ENCODE measurements at regions not wholly inside any gene's neighbourhood (a gene's known extent, or its start where the extent isn't known, plus 50 kb on each side); places are given as distances from the start of the nearest gene placed in this dataset.
A peak's percentile ranks its signal among the peaks of the same experiment; 100 is the strongest.

DNA sequence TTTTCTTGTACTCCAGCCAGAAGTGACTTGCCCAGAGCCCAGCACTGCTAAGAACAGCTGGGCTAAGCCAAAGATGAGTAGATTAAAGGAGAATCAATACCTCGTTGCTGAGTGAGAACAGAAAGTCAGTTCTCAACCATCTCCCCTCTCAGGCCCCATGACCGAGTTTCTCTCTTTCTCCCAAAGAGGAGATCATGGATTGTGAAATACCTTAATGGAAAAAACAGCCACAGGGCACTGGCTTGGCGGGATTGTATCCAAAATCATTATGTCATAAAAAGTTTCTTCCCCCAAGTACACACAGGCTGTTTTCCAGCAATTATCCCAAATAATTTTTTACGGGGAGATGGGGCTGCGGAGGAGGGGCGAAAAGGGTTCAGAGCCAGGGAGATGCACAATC is 111.8 kb upstream of the TMEM45B start:
- H3K27me3 ChIP-seq: no peaks in the 10 kb centered on the region
- WGBS, 2 donors: 74 to 76% methylated on average over 6 of the region's 6 CpGs
- no peaks in the 10 kb centered on the region for H3K36me3 ChIP-seq (ENCODE audit: low read depth, missing control alignments)
- no peaks in the 10 kb centered on the region for H3K9me3 ChIP-seq
- no peaks in the 10 kb centered on the region for H3K4me1 ChIP-seq
- DNase-seq: no peak
- intact Hi-C loops (cut with DNase I; ENCODE audit: low total_unique reads): no loop called here
- H3K4me3 ChIP-seq: no peak overlapping the region
- H3K27ac ChIP-seq: no peak overlapping the region
- TF ChIP-seq, protein P1, sequence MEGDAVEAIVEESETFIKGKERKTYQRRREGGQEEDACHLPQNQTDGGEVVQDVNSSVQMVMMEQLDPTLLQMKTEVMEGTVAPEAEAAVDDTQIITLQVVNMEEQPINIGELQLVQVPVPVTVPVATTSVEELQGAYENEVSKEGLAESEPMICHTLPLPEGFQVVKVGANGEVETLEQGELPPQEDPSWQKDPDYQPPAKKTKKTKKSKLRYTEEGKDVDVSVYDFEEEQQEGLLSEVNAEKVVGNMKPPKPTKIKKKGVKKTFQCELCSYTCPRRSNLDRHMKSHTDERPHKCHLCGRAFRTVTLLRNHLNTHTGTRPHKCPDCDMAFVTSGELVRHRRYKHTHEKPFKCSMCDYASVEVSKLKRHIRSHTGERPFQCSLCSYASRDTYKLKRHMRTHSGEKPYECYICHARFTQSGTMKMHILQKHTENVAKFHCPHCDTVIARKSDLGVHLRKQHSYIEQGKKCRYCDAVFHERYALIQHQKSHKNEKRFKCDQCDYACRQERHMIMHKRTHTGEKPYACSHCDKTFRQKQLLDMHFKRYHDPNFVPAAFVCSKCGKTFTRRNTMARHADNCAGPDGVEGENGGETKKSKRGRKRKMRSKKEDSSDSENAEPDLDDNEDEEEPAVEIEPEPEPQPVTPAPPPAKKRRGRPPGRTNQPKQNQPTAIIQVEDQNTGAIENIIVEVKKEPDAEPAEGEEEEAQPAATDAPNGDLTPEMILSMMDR (IDR thresholded peaks at IDR 0.05): no peak
- TF ChIP-seq POLR2A (IDR thresholded peaks at IDR 0.05): no peak

DNA sequence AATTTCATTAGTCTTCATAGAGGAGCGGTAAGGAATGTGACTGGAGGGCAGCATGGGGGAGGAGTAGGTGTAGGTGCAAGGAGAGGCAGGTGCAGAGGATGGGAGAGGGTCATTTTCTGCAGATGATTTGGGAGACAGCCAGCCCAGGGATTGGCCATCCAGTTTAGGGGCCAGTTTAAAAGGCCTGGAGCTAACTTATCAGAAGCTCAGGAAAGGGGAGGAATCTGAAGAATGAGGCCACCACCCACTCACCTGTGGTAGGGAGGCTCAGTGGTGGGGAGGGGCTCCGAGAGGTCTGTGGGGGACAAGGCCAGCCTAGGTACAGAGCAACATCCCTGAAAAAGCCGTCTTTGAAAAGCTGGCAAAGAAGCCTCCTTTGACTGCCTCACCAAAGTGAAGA is 110.8 kb upstream of the TMEM45B start:
- H3K27me3 ChIP-seq: no peaks in the 10 kb centered on the region
- intact Hi-C loops (cut with DNase I; ENCODE audit: low total_unique reads): no loop called here
- no peaks in the 10 kb centered on the region for H3K4me1 ChIP-seq
- WGBS, 2 donors: 79 to 85% methylated on average over 3 of the region's 3 CpGs
- no peak overlapping the region for H3K27ac ChIP-seq
- DNase-seq: no peak
- H3K9me3 ChIP-seq: no peaks in the 10 kb centered on the region
- TF ChIP-seq POLR2A (IDR thresholded peaks at IDR 0.05): no peak
- TF ChIP-seq, protein P1 (IDR thresholded peaks at IDR 0.05): no peak
- H3K36me3 ChIP-seq (ENCODE audit: low read depth, missing control alignments): no peaks in the 10 kb centered on the region
- no peak overlapping the region for H3K4me3 ChIP-seq

DNA sequence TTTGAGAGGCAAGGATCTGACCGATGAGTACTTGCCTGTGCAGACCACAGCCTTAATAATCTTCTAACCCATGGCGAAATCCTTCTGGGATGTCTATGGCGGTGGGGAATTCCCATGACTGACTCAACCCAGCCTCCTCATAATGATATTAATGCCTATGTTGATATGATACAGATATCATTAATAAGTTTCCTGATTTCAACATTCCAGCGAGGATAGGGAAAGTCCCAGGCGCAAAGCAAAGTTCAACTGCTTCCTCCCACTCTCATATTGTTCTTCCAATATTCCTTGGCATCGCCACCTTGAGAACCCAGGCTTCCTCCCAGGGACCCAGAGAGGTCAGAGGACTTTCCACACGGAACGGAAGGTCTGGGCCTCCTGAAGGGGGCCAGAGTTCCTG is 110.3 kb upstream of the TMEM45B start:
- H3K9me3 ChIP-seq: no peaks in the 10 kb centered on the region

DNA sequence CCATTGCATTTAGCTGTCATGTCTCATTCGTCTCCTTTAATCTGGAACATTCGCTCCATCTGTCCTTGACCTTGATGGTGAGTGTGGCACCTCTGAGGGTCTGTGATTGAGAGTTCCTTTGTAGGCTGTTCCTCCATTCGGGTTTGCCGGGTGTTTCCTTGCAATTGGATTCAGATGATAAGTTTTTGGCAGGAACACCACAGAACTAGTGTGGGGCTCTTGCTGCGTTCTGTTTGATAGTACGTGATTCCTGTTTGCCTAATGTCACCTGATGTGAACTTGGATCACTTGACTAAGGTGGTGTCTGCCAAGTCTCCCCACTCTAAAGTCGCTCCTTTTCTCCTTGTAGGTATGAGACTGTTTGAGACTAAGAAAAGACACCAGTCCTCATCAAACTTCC is 109.7 kb upstream of the TMEM45B start:
- intact Hi-C loops (cut with DNase I; ENCODE audit: low total_unique reads): no loop called here
- WGBS, 2 donors: 57 to 72% methylated on average over 7 of the region's 7 CpGs
- no peaks in the 10 kb centered on the region for H3K27me3 ChIP-seq
- DNase-seq: peak; percentile 6
- TF ChIP-seq, protein P1 (IDR thresholded peaks at IDR 0.05): no peak
- no peaks in the 10 kb centered on the region for H3K9me3 ChIP-seq
- no peak overlapping the region for H3K27ac ChIP-seq
- H3K36me3 ChIP-seq (ENCODE audit: low read depth, missing control alignments): no peaks in the 10 kb centered on the region
- no peak overlapping the region for H3K4me3 ChIP-seq
- H3K4me1 ChIP-seq: no peaks in the 10 kb centered on the region

More for the DNA sequence above, 110.3 kb upstream of the TMEM45B start:
- H3K4me1 ChIP-seq: no peaks in the 10 kb centered on the region
- TF ChIP-seq, protein P1 (IDR thresholded peaks at IDR 0.05): no peak
- TF ChIP-seq POLR2A (IDR thresholded peaks at IDR 0.05): no peak
- 77 to 89% methylated on average over 8 of the region's 8 CpGs for WGBS, 2 donors
- intact Hi-C loops (cut with DNase I; ENCODE audit: low total_unique reads): no loop called here
- H3K27ac ChIP-seq: no peak overlapping the region
- H3K27me3 ChIP-seq: no peaks in the 10 kb centered on the region
- DNase-seq: no peak
- H3K36me3 ChIP-seq (ENCODE audit: low read depth, missing control alignments): no peaks in the 10 kb centered on the region
- H3K4me3 ChIP-seq: no peak overlapping the region

DNA sequence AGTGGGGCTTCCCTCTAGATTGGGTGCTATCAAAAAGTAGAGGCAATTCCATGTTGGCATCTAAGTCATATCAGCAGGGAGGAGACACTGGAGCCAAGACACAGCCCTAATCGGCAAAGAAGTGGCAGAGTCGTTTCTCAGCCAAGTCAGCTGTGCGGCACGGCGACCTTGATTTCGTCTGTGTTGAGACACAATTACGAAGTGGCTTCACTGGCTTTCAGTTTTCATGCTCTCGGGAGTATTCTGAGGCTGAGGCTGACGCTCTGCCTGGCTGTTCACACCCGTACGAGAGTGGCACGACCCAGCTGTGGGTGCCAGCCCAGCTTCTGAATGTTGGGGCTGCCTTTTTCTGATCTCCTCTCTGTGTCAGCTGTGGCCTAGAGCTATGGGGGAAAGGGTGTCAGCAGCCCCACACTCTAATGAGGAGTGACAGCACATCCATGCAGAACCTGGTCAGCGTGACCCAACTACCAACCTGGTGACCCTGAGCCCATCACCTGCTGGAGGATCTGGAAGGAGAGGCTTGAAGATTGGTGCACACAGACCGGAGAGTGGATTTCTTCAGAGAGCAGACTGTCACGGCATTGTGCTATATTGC is 105.7 kb upstream of the TMEM45B start:
- WGBS, 2 donors: 47 to 61% methylated on average over 15 of the region's 15 CpGs
- intact Hi-C loops (cut with DNase I; ENCODE audit: low total_unique reads): no loop called here

More for the DNA sequence above, 105.7 kb upstream of the TMEM45B start:
- Histone ChIP-seq H3K4me3 (peak overlapping the region in 1 of 2 donors; percentile 26), H3K4me1 (no peaks in the 10 kb centered on the region), H3K27ac (peak overlapping the region; percentile 35 to 55), H3K27me3 (no peaks in the 10 kb centered on the region), H3K9me3 (no peaks in the 10 kb centered on the region), H3K36me3 (ENCODE audit: low read depth, missing control alignments) (no peaks in the 10 kb centered on the region)
- peak; percentile 87 for DNase-seq
- no peak for TF ChIP-seq POLR2A (IDR thresholded peaks at IDR 0.05)
- TF ChIP-seq, protein P1 (IDR thresholded peaks at IDR 0.05): no peak
